ENCODE measurements at regions not wholly inside any gene's neighbourhood (a gene's known extent, or its start where the extent isn't known, plus 50 kb on each side); places are given as distances from the start of the nearest gene placed in this dataset.

DNA sequence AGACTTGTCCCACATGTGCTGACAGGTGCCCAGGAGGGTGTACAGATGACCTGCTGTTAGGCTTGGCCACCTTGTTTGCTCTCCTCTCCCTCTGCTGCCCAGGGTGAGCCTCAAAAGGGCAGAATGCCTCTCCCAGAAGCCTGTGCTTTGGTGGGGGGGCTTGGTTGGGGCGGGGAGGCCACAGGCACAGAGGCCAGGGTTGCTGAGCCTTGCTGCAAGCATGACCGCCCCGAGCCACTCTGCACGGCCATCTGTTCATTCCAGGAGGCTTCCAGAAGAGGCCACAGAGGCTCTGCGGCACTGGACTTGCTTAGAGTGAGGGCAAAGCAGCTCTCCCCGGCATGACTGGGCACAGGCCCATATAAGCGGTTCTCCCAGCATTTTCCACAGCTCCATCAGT, 190.8 kb downstream of the GLRX3 start:
- ATAC-seq: no peak
- no peaks in the 10 kb centered on the region for H3K36me3 Mint-ChIP-seq
- no peak overlapping the region for H3K27ac Mint-ChIP-seq
- no peaks in the 10 kb centered on the region for H3K4me1 Mint-ChIP-seq
- no peak overlapping the region for H3K4me3 Mint-ChIP-seq
- H3K9me3 Mint-ChIP-seq: peaks cover 4% of the 10 kb centered on the region
- H3K27me3 Mint-ChIP-seq: no peaks in the 10 kb centered on the region

DNA sequence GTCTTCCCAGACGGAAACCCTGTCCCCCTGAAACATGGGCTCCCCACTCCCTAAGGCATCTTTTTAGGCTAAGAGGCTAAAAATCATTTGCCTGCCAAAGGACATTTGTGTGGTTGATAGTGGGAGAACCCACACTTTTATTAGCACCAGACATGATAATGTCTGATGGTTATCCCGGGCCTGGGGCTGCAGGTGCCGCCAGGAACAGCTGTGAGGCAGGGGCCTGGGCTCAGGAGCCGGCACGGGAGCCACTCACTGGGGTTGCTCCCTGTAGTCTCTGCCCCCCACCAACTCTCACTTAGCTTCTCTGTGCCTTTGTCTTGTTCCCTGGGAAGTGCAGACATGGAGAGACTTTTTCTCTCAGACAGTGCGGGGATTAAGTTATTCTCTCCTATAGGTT, 193.6 kb downstream of the GLRX3 start:
- H3K9me3 Mint-ChIP-seq: peaks cover 4% of the 10 kb centered on the region
- no peak overlapping the region for H3K27ac Mint-ChIP-seq
- ATAC-seq: no peak
- H3K36me3 Mint-ChIP-seq: no peaks in the 10 kb centered on the region
- no peaks in the 10 kb centered on the region for H3K4me1 Mint-ChIP-seq
- H3K4me3 Mint-ChIP-seq: no peak overlapping the region
- H3K27me3 Mint-ChIP-seq: no peaks in the 10 kb centered on the region

DNA sequence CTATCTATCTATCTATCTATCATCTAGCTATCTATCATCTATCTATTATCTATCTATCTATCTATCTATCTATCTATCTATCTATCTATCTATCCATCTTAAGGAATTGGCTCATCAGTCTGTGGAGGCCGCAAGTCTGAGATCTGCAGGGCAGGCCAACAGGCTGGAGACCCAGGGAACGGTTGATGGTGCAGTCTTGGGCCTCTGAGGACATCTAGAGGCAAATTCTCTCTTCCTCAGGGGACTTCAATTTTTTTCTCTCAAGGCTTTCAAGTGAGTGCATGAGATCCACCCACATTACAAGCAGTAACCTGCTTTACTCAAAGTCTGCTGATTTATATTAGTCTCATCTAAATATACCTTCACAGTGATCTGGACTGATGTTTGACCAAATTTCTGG, 197.0 kb downstream of the GLRX3 start:
- H3K9me3 Mint-ChIP-seq: peaks cover under 1% of the 10 kb centered on the region
- no peak for ATAC-seq
- H3K4me1 Mint-ChIP-seq: no peaks in the 10 kb centered on the region
- H3K27ac Mint-ChIP-seq: no peak overlapping the region
- peaks cover 15% of the 10 kb centered on the region for H3K27me3 Mint-ChIP-seq
- no peak overlapping the region for H3K4me3 Mint-ChIP-seq
- no peaks in the 10 kb centered on the region for H3K36me3 Mint-ChIP-seq

DNA sequence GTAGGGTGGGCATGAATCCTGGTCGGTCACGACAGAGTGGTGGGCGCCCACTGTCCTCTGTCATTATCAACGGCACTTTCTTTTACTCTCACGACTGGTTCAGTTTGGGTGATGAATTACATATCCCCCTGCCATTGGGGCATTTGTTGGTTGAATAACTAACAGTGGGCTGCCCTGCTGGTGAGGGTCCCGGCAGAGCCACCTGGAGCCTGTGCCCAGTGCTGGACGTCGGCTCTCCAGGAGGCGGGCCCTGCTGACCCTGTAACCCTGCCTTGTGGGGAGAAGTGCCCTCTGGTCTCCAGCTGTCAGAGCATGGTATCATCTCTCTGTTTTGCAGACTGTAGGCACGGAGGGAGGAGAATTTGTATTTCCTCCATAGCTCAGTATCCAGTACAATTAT, 199.1 kb downstream of the GLRX3 start:
- Mint-ChIP-seq H3K9me3 (peaks cover 3% of the 10 kb centered on the region), H3K36me3 (no peaks in the 10 kb centered on the region), H3K27me3 (peaks cover 26% of the 10 kb centered on the region), H3K27ac (no peak overlapping the region), H3K4me3 (no peak overlapping the region), H3K4me1 (no peaks in the 10 kb centered on the region)
- no peak for ATAC-seq

DNA sequence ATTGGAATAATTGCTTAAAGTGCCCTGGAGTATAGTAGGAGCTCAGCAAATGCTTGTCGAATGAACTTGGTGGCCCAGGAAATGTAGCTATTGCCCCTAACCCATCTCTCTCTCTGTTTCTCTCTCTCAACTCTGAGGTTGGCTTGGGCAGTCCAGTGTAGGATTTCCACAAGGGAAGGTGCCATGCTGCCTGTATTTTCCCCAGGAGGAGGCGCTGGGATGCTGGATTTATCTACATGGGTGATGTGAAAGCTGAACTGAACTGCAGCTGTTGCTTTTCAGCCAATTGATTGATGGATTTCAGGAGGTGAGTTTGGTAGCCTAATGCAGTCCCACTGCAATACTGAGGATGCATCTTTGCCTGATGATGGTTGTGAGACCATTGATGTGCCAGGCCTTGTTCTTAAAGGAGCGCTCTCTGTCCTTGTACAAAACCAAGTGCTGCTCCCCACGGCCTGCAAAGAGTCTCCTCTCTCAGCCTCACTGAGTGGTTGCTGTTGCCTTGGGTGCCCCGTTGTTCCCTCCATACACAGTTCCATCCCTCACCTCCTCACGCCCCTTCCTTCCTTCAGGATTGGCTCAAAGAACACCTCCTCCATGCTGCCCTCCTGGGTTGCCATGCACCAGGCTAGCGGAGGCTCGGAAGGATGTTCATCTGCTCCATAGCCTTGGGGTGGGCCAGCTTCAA, 200.6 kb downstream of the GLRX3 start:
- Mint-ChIP-seq H3K36me3 (no peaks in the 10 kb centered on the region), H3K4me3 (no peak overlapping the region), H3K27ac (no peak overlapping the region), H3K9me3 (peaks cover 3% of the 10 kb centered on the region), H3K4me1 (no peaks in the 10 kb centered on the region), H3K27me3 (peaks cover 26% of the 10 kb centered on the region)
- no peak for ATAC-seq

DNA sequence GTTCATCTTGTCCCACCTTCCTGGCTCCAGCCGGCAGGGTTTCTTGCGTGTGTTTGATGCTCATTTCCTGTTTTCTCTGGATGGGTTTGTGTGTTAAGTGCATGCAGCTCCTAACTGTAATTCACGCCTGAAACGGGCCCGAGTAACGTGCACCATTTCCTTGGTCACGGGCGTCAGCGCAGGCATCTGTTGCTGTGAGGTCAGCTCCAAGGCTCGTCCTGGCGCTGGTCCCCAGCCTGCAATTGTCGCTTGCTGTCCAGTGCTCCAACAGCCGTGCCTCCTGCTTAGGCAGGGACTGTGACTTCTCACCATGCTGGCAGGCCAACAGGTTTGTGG, 201.1 kb downstream of the GLRX3 start:
- H3K27ac Mint-ChIP-seq: no peak overlapping the region
- H3K27me3 Mint-ChIP-seq: peaks cover 26% of the 10 kb centered on the region
- no peak overlapping the region for H3K4me3 Mint-ChIP-seq
- no peak for ATAC-seq
- peaks cover 3% of the 10 kb centered on the region for H3K9me3 Mint-ChIP-seq
- H3K4me1 Mint-ChIP-seq: no peaks in the 10 kb centered on the region
- no peaks in the 10 kb centered on the region for H3K36me3 Mint-ChIP-seq

DNA sequence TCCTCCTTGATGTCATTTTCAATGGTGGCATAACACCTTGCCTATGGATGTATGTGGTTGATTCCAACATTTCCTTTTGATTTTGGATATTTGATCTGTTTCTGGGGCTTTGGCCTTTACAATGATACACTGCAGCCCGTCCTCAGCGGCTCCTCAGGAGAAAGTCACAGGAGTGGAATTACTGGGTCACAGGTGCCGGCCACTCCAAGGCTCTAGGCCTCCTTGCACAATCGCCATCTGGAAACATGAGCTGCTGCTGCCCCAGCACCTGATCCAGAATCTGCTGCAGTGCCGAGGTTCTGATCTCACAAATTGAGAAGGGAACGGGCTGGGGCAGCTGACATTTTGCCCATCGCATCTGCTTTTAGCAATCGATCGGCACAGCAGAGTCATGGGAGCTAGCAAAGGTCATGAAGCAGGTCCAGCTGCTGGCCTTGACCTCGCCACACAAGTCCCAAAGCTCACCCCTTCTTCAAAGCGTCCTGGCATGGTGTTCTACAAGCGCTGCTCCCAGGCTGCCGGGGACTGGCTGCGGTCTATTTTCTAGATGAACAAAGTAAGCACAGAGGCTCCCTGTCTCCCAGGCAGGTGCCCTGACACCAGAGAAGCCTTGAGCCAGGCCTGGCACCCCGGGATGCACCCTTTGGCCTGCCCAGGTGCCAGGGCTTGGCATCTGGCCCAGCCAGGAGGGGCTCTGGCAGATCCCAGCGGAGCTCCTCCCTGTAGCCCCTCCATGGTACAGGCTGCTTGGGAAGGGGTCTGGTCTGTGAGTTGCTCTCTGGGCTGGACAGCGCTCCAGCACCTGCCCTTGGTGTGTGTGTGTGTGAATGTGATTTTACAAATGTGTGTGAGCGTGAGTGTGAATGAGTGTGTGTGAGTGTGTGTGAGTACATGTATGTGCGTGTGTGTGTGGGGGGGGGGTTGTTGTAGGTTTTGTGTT, 201.8 kb downstream of the GLRX3 start:
- ATAC-seq: no peak
- no peaks in the 10 kb centered on the region for H3K36me3 Mint-ChIP-seq
- H3K27ac Mint-ChIP-seq: no peak overlapping the region
- peaks cover 26% of the 10 kb centered on the region for H3K27me3 Mint-ChIP-seq
- peaks cover 3% of the 10 kb centered on the region for H3K9me3 Mint-ChIP-seq
- H3K4me3 Mint-ChIP-seq: no peak overlapping the region
- no peaks in the 10 kb centered on the region for H3K4me1 Mint-ChIP-seq

DNA sequence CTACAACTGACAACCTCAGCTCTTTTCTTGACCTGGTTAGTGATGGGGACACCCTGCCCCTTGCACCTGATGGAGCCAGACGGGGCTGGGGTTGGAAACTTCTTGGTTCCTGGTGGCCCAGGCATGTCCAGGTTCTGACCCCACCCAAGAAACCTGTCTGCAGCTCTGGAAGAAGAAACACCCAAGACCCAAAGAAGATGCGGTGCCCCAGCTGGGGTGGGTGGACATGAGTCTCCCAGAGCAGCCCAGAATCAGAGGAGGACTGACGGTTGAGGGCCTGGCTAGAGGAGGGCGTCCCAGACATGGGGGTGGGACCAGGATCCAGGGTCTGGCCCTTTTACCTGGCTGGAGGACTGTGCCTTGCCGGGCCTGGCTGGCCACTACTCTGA, 202.4 kb downstream of the GLRX3 start:
- no peaks in the 10 kb centered on the region for H3K36me3 Mint-ChIP-seq
- no peak overlapping the region for H3K4me3 Mint-ChIP-seq
- H3K9me3 Mint-ChIP-seq: peaks cover 3% of the 10 kb centered on the region
- no peak overlapping the region for H3K27ac Mint-ChIP-seq
- peaks cover 26% of the 10 kb centered on the region for H3K27me3 Mint-ChIP-seq
- no peak for ATAC-seq
- no peaks in the 10 kb centered on the region for H3K4me1 Mint-ChIP-seq

DNA sequence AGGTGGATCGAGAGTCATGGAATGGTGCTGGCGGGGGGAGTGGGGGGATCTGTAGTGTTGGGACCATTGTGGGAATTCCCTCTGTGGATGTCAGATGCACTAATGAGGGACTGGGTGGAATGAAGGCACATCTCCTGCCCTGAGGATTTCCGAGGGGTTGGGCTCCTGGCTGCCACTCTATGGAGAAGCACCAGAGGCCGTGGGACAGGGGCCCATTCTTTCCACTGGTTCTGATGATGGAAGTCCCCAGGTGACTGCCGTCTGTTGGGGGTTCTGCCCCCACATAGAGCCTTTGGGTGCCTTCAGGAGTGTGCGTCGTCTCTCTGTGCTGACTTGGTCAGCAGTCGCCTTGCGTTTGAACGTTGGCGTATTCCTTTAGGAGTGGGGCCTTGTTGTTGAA, 202.9 kb downstream of the GLRX3 start:
- no peaks in the 10 kb centered on the region for H3K36me3 Mint-ChIP-seq
- no peak for ATAC-seq
- peaks cover 3% of the 10 kb centered on the region for H3K9me3 Mint-ChIP-seq
- no peak overlapping the region for H3K4me3 Mint-ChIP-seq
- H3K27ac Mint-ChIP-seq: no peak overlapping the region
- H3K4me1 Mint-ChIP-seq: no peaks in the 10 kb centered on the region
- peaks cover 26% of the 10 kb centered on the region for H3K27me3 Mint-ChIP-seq

DNA sequence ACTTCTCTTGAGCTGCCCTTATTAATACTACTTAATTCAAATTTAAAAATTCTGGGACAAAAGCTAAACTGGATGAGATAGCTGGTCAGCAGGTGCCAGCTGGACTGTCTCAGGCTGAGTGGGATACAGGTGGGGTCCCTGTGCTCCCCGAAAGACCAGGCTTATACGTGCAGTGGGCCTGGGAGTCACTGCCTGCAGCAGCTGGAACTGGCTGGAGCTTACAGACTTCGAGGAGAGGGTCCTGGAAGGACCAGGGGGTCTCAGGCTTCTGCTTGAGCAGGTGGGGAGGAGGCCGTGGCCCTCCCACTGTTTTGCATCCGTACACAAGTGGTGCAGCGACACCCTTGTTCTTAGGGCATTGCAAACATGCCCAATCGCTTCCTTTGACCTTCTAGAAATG, 203.7 kb downstream of the GLRX3 start:
- H3K27me3 Mint-ChIP-seq: peaks cover 26% of the 10 kb centered on the region
- H3K27ac Mint-ChIP-seq: no peak overlapping the region
- H3K4me3 Mint-ChIP-seq: no peak overlapping the region
- no peak for ATAC-seq
- no peaks in the 10 kb centered on the region for H3K36me3 Mint-ChIP-seq
- peaks cover 3% of the 10 kb centered on the region for H3K9me3 Mint-ChIP-seq
- H3K4me1 Mint-ChIP-seq: no peaks in the 10 kb centered on the region

DNA sequence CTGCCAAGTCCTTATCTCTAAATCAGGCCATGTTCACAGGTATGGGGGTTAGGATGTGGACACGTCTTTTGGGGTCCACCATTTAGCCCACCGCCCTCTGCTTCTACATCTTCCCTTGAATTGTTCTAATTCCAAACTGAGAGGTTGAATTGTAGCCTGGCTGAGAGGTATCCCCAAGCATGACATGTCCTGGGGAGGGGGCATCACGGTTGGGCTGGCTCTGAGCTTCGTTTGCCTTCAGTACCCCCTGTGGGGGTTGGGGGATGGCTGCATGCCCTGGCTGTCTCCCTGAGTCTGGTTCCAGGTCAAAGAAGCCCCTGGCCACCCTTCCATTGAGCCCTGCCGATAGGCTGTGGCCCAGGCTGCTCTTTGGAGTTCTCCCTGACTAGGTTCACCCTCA, 204.6 kb downstream of the GLRX3 start:
- H3K27ac Mint-ChIP-seq: no peak overlapping the region
- no peak for ATAC-seq
- H3K27me3 Mint-ChIP-seq: peaks cover 26% of the 10 kb centered on the region
- no peaks in the 10 kb centered on the region for H3K4me1 Mint-ChIP-seq
- peaks cover 3% of the 10 kb centered on the region for H3K9me3 Mint-ChIP-seq
- H3K4me3 Mint-ChIP-seq: no peak overlapping the region
- H3K36me3 Mint-ChIP-seq: no peaks in the 10 kb centered on the region

DNA sequence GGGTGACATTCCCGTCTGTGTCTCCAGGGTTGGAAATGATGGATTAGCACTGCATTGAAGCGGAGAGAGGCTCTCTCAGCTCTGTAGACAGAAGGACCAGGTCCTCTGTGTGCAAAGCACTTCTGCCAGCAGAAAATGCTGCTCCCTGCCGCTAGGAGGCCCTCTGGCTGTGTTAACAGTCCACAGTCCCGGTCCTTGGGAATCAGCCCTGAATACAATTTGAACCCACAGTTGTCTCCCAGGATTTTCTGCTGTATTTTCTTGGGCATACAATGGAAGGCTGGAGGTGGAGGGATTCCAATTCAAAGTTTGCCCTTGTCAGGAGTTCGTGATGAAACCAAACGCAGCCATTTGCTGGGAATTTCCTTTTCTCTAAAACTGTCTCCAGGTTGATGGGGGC, 205.2 kb downstream of the GLRX3 start:
- Mint-ChIP-seq H3K4me1 (no peaks in the 10 kb centered on the region), H3K4me3 (no peak overlapping the region), H3K36me3 (no peaks in the 10 kb centered on the region), H3K27me3 (peaks cover 26% of the 10 kb centered on the region), H3K9me3 (peaks cover 3% of the 10 kb centered on the region), H3K27ac (no peak overlapping the region)
- no peak for ATAC-seq

DNA sequence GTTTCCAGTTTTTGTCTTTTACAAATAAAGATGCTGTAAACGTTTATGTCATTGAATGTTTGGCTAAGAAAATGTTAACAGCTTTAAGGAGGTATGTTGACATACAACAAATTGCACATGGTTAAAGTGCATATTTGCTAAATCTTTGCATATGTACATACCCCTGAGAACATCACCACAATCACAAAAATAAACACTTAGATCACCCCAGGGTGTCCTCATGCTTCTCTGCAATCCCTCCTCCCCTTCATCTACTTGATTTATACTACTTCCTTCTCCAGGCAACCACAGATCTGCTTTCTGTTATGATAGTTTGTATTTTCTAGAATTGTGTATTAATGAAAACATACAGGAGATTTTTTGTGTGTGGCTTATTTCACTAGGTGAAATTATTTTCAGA, 209.5 kb downstream of the GLRX3 start:
- Mint-ChIP-seq H3K4me1 (no peaks in the 10 kb centered on the region), H3K27me3 (no peaks in the 10 kb centered on the region), H3K9me3 (no peaks in the 10 kb centered on the region), H3K4me3 (no peak overlapping the region), H3K27ac (no peak overlapping the region), H3K36me3 (no peaks in the 10 kb centered on the region)
- no peak for ATAC-seq

DNA sequence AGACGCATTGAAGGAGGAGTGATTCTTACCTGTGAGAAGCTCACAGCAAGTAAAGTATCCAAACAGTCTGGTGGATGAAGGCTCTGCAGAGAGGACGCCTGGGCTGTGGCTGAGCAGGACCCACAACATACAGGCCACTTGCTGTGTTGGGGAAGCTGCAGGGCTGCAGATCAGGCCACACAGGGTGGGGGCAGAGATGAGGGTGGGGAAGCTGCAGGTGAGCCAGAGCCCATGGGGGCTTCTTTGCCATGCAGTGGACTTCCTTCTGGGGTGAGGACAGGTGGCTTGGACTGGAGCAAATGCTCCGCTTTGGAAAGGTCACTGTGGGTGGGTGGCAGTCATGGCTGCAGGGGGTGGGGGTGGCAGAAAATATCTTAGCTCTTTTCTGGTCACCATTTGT, 214.8 kb downstream of the GLRX3 start:
- no peaks in the 10 kb centered on the region for H3K4me1 Mint-ChIP-seq

DNA sequence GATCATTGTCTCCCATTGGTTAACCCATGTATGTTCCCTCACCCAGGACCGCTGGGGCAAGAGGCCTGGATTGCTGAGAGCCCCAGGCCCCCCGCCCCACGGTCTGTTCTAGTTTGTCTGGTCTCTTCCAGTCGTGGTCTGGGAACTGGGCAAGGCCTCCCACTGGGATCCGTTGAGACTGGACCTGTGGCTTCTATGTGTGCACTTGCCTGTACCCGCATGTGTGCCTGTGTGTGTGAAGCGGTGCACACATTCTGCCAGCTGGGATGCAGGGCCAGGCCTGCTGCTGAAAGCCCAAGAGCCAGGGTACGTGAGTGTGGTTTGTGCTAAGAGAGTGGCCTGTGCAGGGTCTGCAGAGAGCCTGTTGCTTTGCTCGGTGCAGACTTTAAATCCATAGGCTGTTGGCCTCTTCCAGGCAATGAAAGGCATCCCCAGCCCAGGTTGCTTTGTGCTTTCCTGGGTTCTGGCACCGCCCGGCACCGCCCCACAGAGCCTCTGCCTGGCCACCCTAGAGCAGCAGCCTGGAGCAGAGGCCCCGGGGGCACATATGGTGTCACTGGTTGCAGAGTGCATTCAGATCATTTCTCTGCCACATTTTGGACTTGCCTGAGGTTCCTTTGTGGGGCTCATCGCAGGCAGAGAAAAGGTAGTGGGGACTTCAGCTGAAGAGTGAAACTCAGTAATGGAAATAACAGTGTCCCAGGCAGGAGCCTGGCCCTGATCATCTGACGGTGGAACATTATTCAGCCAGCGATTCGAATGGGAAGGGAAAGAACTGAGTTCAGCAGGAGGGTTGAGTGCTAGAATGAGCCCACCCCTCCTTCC, 215.5 kb downstream of the GLRX3 start:
- H3K9me3 Mint-ChIP-seq: no peaks in the 10 kb centered on the region
- H3K27me3 Mint-ChIP-seq: no peaks in the 10 kb centered on the region
- no peaks in the 10 kb centered on the region for H3K36me3 Mint-ChIP-seq
- H3K4me3 Mint-ChIP-seq: no peak overlapping the region
- ATAC-seq: peak; percentile 8
- H3K4me1 Mint-ChIP-seq: no peaks in the 10 kb centered on the region
- no peak overlapping the region for H3K27ac Mint-ChIP-seq

More for the DNA sequence above, 214.8 kb downstream of the GLRX3 start:
- Mint-ChIP-seq H3K4me3 (no peak overlapping the region), H3K9me3 (no peaks in the 10 kb centered on the region), H3K27me3 (no peaks in the 10 kb centered on the region), H3K27ac (no peak overlapping the region), H3K36me3 (no peaks in the 10 kb centered on the region)
- ATAC-seq: no peak
